Stimulated activated memory B cell treated with anti-CD40 and anti-IgM and Interleukin-4, amounts not matched to agents 10 μg/mL and 1 μg/mL and 100 μg/mL, for 72 hours (primary cell): ENCODE measurements at regions not wholly inside any gene's neighbourhood (a gene's known extent, or its start where the extent isn't known, plus 50 kb on each side); places are given as distances from the start of the nearest gene placed in this dataset.

ENCODE experiments used
- ATAC-seq: fragments of 150-1000 bp; cut with Tn5 transposase; 2 replicates; pipeline ENCODE4 v1.10.0; 2021
- H3K27ac Mint-ChIP-seq: one replicate; pipeline ENCODE4 v1.8.0; 2022; ENCODE audit warnings: mild to moderate bottlenecking, mixed read lengths
- H3K27me3 Mint-ChIP-seq: one replicate; pipeline ENCODE4 v1.8.0; 2022; ENCODE audit warnings: mixed read lengths
- H3K36me3 Mint-ChIP-seq: one replicate; pipeline ENCODE4 v1.8.0; 2022; ENCODE audit warnings: mixed read lengths
- H3K4me1 Mint-ChIP-seq: one replicate; pipeline ENCODE4 v1.8.0; 2022; ENCODE audit warnings: mixed read lengths
- H3K4me3 Mint-ChIP-seq: one replicate; pipeline ENCODE4 v1.8.0; 2022; ENCODE audit warnings: mild to moderate bottlenecking, moderate library complexity, mixed read lengths
- H3K9me3 Mint-ChIP-seq: one replicate; pipeline ENCODE4 v1.8.0; 2022; ENCODE audit warnings: mixed read lengths

GRCh38 chr16:61596655-61597054 lies 439.6 kb downstream of the CDH8 start:
- H3K9me3 Mint-ChIP-seq: peaks cover 6% of the 10 kb centered on the region
- no peaks in the 10 kb centered on the region for H3K36me3 Mint-ChIP-seq
- H3K4me1 Mint-ChIP-seq: no peaks in the 10 kb centered on the region
- no peaks in the 10 kb centered on the region for H3K27me3 Mint-ChIP-seq
- no peak overlapping the region for H3K27ac Mint-ChIP-seq
- no peak overlapping the region for H3K4me3 Mint-ChIP-seq
- ATAC-seq: no peak

DNA sequence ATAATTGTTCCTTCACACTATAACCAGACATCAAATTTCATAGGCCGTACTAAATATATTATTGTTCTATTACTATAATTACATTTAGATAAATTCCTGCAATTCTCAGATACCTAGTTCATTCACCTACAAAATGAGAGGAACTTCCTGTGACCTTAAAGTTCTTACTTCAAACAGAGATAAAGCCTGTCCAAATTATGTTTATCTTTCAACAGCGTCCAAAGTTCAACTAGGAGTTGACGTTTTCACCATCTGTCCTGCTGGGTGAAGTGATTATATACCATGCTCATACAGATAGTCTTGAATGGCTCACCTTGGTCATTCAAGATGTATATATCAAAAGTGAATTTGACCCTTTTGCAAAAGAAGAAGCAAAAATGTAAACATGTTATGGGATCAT lies 440.6 kb downstream of the CDH8 start:
- Mint-ChIP-seq H3K27ac (no peak overlapping the region), H3K36me3 (no peaks in the 10 kb centered on the region), H3K4me1 (no peaks in the 10 kb centered on the region), H3K27me3 (no peaks in the 10 kb centered on the region), H3K4me3 (no peak overlapping the region), H3K9me3 (peaks cover 4% of the 10 kb centered on the region)
- no peak for ATAC-seq

- Mint-ChIP-seq H3K36me3 (no peaks in the 10 kb centered on the region), H3K9me3 (peaks cover 7% of the 10 kb centered on the region), H3K4me1 (no peaks in the 10 kb centered on the region), H3K27me3 (no peaks in the 10 kb centered on the region), H3K27ac (no peak overlapping the region), H3K4me3 (no peak overlapping the region)
- ATAC-seq: no peak
Measured at GRCh38 chr16:61590577-61590976, 445.7 kb downstream of the CDH8 start.

DNA sequence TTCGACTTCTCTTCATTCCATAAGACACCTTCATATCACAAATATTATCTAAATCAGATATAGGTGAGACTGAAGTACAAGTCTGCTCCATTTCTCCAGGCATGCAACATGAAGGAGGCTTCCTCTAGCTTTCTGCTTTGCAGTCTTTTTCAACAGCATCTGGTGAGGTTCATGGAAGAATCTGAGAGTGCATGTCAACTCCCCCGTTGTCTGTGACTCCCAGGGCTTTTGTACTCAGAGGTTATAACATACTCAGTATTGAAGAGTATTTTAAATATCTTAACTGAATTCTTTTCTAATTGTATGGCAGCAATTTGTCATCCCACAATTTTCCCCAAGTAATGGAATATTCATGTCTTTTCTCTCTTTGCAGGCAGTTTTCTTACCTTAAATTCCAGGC lies 448.7 kb downstream of the CDH8 start:
- no peaks in the 10 kb centered on the region for H3K36me3 Mint-ChIP-seq
- H3K4me3 Mint-ChIP-seq: no peak overlapping the region

GRCh38 chr16:61581417-61582046 lies 454.7 kb downstream of the CDH8 start:
- Mint-ChIP-seq H3K27ac (no peak overlapping the region), H3K27me3 (no peaks in the 10 kb centered on the region), H3K4me3 (no peak overlapping the region), H3K4me1 (no peaks in the 10 kb centered on the region), H3K36me3 (no peaks in the 10 kb centered on the region), H3K9me3 (peaks cover 8% of the 10 kb centered on the region)
- ATAC-seq: no peak

More for the DNA sequence above, 448.7 kb downstream of the CDH8 start:
- Mint-ChIP-seq H3K9me3 (peaks cover 6% of the 10 kb centered on the region), H3K27ac (no peak overlapping the region), H3K4me1 (no peaks in the 10 kb centered on the region), H3K27me3 (no peaks in the 10 kb centered on the region)
- no peak for ATAC-seq

GRCh38 chr16:61580579-61580978 lies 455.7 kb downstream of the CDH8 start:
- Mint-ChIP-seq H3K4me3 (no peak overlapping the region), H3K4me1 (no peaks in the 10 kb centered on the region), H3K36me3 (no peaks in the 10 kb centered on the region), H3K27ac (no peak overlapping the region), H3K27me3 (no peaks in the 10 kb centered on the region), H3K9me3 (peaks cover 8% of the 10 kb centered on the region)
- no peak for ATAC-seq

GRCh38 chr16:61579195-61579594 lies 457.0 kb downstream of the CDH8 start:
- Mint-ChIP-seq H3K4me3 (no peak overlapping the region), H3K27me3 (no peaks in the 10 kb centered on the region), H3K4me1 (no peaks in the 10 kb centered on the region), H3K36me3 (no peaks in the 10 kb centered on the region), H3K27ac (no peak overlapping the region), H3K9me3 (peaks cover 9% of the 10 kb centered on the region)
- ATAC-seq: no peak

GRCh38 chr16:61576476-61576875 lies 459.8 kb downstream of the CDH8 start:
- H3K36me3 Mint-ChIP-seq: no peaks in the 10 kb centered on the region

DNA sequence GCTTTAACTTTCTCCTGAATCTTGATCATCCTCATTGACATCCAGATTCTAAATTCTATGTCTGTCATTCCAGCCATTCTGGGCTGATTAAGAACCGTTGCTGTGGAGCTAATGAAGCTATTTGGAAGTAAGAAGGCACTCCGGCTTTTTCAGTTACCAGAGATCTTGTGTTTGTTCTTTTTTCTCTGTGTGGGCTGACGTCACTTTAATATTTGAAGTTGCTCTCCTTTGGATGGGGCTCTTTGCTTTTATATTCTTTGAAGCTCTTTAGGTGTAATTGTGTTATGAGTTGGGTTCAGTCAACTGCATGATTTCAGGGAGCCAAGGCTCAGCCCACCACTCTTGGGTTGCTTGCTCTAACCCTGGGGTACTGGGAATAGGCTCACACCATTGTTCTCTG lies 460.6 kb downstream of the CDH8 start:
- H3K4me3 Mint-ChIP-seq: no peak overlapping the region
- H3K27ac Mint-ChIP-seq: no peak overlapping the region
- no peaks in the 10 kb centered on the region for H3K36me3 Mint-ChIP-seq
- no peaks in the 10 kb centered on the region for H3K4me1 Mint-ChIP-seq
- no peaks in the 10 kb centered on the region for H3K27me3 Mint-ChIP-seq
- peaks cover 15% of the 10 kb centered on the region for H3K9me3 Mint-ChIP-seq
- ATAC-seq: no peak

More at GRCh38 chr16:61576476-61576875, 459.8 kb downstream of the CDH8 start:
- no peaks in the 10 kb centered on the region for H3K27me3 Mint-ChIP-seq
- H3K4me3 Mint-ChIP-seq: no peak overlapping the region
- H3K9me3 Mint-ChIP-seq: peaks cover 15% of the 10 kb centered on the region
- peak; percentile 34 for ATAC-seq
- no peak overlapping the region for H3K27ac Mint-ChIP-seq
- no peaks in the 10 kb centered on the region for H3K4me1 Mint-ChIP-seq

GRCh38 chr16:61569028-61569427 lies 467.2 kb downstream of the CDH8 start:
- Mint-ChIP-seq H3K9me3 (peaks cover 7% of the 10 kb centered on the region), H3K4me1 (no peaks in the 10 kb centered on the region), H3K27me3 (no peaks in the 10 kb centered on the region), H3K36me3 (no peaks in the 10 kb centered on the region), H3K27ac (no peak overlapping the region), H3K4me3 (no peak overlapping the region)
- ATAC-seq: no peak

DNA sequence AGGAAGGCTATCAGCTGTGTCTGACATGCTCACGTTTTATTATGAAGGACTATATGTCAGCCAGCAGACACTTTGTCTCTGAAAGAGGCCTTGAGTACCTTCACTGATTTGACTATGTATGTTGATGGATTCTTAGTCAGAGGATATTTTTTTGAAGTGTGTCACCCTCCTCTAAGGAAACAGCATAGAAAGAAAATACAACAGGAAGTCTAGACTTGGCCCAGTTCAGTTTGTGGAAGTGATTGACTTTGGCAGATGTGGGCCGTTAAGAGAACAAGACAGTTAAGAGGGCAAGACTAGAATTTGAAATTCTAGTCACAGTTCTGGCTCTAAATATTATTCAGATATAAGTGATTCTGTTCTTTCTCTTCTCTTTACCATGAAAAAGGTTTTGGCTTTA lies 471.5 kb downstream of the CDH8 start:
- no peak for ATAC-seq
- Mint-ChIP-seq H3K4me1 (no peaks in the 10 kb centered on the region), H3K36me3 (no peaks in the 10 kb centered on the region), H3K27ac (no peak overlapping the region), H3K4me3 (no peak overlapping the region), H3K27me3 (no peaks in the 10 kb centered on the region), H3K9me3 (peaks cover 6% of the 10 kb centered on the region)

DNA sequence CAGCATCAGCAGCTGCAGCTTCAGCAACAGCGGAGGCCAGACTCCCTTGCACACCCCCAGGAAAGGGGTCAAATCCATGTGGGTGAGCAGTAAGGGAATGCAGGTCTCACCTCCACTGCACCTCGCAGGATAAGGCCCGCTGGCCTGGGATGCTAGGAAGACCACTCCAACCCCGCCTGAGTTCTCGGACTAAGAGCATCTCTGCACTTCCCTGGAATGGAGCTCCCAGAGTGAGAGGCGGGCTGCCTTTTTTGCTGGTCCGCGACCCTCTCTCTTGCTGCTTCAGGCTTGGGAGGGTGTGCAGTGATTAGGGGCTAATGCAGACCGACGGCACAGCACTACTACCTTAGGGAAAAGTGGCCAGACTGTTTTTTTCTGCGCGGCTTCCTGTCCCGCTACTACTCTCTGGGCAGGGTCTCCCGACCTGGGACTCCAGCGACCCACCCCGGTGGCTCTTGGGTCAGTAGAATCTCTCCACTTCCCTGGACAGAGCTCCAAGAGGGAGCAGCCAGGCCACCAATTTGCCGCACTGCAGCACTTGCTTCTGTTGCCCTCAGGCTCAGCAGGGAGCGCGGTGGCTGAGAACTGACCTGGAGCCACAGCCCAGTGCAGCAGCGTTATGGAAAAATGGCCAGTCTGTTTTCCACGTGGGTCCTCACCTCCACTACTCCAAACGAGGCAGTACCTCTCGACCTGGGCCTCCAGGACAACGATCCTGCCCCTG lies 480.4 kb downstream of the CDH8 start:
- H3K9me3 Mint-ChIP-seq: no peaks in the 10 kb centered on the region
- no peak for ATAC-seq
- H3K4me1 Mint-ChIP-seq: no peaks in the 10 kb centered on the region
- no peak overlapping the region for H3K4me3 Mint-ChIP-seq
- H3K27me3 Mint-ChIP-seq: no peaks in the 10 kb centered on the region
- H3K36me3 Mint-ChIP-seq: no peaks in the 10 kb centered on the region
- no peak overlapping the region for H3K27ac Mint-ChIP-seq

GRCh38 chr16:61549327-61549726 lies 486.9 kb downstream of the CDH8 start:
- peaks cover 2% of the 10 kb centered on the region for H3K9me3 Mint-ChIP-seq
- H3K36me3 Mint-ChIP-seq: no peaks in the 10 kb centered on the region
- H3K27ac Mint-ChIP-seq: no peak overlapping the region
- H3K4me3 Mint-ChIP-seq: no peak overlapping the region
- no peak for ATAC-seq
- H3K4me1 Mint-ChIP-seq: no peaks in the 10 kb centered on the region
- no peaks in the 10 kb centered on the region for H3K27me3 Mint-ChIP-seq

- H3K4me3 Mint-ChIP-seq: no peak overlapping the region
- no peak for ATAC-seq
Measured at GRCh38 chr16:61547626-61548025, 488.6 kb downstream of the CDH8 start.

GRCh38 chr16:61544165-61544564 lies 492.1 kb downstream of the CDH8 start:
- H3K4me3 Mint-ChIP-seq: no peak overlapping the region
- ATAC-seq: no peak
- H3K36me3 Mint-ChIP-seq: no peaks in the 10 kb centered on the region
- H3K27me3 Mint-ChIP-seq: no peaks in the 10 kb centered on the region
- peaks cover 6% of the 10 kb centered on the region for H3K9me3 Mint-ChIP-seq
- H3K4me1 Mint-ChIP-seq: no peaks in the 10 kb centered on the region
- H3K27ac Mint-ChIP-seq: no peak overlapping the region

More at GRCh38 chr16:61547626-61548025, 488.6 kb downstream of the CDH8 start:
- Mint-ChIP-seq H3K27me3 (no peaks in the 10 kb centered on the region), H3K27ac (no peak overlapping the region), H3K9me3 (peaks cover 2% of the 10 kb centered on the region), H3K4me1 (no peaks in the 10 kb centered on the region), H3K36me3 (no peaks in the 10 kb centered on the region)

DNA sequence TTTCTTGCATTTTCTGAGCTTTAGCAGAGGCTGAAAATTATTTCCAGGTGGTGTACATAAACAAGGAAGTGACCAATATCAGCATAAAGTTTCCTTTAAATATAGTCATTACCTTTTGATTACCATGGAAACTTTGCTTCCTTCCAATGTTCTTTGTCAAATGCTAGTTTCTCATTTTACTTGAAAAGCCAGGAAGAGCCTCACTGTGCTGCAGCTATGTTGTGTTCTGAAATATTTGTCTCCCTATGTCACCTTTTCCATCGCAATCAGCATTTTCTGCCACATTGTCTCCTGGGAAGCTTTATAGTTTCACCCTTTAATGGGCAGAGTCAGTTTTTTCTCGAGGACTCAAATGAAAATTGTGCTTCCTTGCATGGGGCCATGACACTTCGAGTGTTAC lies 496.0 kb downstream of the CDH8 start:
- H3K4me3 Mint-ChIP-seq: no peak overlapping the region
- no peak for ATAC-seq
- H3K9me3 Mint-ChIP-seq: peaks cover 15% of the 10 kb centered on the region
- H3K36me3 Mint-ChIP-seq: no peaks in the 10 kb centered on the region
- H3K4me1 Mint-ChIP-seq: no peaks in the 10 kb centered on the region
- H3K27ac Mint-ChIP-seq: no peak overlapping the region
- no peaks in the 10 kb centered on the region for H3K27me3 Mint-ChIP-seq
